GM18861 (cell line): ENCODE measurements at regions not wholly inside any gene's neighbourhood (a gene's known extent, or its start where the extent isn't known, plus 50 kb on each side); places are given as distances from the start of the nearest gene placed in this dataset.
"Not testable (repeated sequence)": the region's sequence is repeated elsewhere in the genome, so short reads cannot be mapped to it uniquely, and the experiment has no call there.

Experiments used
- ATAC-seq: cut with Tn5 transposase; IDR thresholded peaks from one replicate; pipeline ENCODE4 v1.9.1; 2021; ENCODE audit not compliant: unreplicated experiment

DNA sequence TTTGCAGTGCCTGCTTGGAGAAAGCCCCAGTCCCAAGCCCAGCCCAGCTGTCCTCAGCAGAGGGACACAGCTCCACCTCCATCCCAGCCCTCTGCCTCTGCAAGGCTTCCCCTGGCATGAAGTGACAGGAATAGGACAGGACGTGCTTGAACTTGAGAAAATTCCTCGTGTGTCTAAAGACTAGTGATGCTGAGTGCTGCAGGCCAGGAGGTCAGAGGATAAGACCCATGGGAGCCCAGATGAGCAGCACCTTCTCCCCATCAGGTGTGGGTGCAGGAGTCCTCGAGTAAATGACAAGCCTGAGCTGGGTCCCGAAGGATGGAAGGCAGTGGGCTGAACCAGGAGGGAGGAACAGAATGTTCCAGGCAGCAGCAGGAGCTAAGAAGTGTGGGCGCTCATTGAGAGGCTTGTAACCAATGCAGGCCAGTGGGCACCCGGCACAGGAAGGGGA lies 67.8 kb upstream of the UXS1 start:
- no peak for ATAC-seq

DNA sequence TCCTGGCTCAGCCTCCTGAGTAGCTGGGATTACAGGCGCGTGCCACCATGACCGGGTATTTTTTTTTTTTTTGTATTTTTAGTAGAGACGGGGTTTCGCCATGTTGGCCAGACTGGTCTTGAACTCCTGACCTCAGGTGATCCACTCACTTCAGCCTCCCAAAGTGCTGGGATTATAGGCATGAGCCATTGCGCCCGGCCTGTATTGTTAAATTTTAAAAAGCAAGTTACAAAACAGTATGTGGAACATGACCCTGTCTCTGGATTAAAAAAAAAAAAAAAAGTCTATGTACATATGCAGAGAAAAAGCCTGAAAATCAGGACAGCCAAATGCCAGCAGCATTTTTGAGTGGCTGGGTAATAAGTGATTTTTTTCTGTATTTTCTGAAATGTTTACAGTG lies 64.8 kb upstream of the UXS1 start:
- ATAC-seq: not testable (repeated sequence)

DNA sequence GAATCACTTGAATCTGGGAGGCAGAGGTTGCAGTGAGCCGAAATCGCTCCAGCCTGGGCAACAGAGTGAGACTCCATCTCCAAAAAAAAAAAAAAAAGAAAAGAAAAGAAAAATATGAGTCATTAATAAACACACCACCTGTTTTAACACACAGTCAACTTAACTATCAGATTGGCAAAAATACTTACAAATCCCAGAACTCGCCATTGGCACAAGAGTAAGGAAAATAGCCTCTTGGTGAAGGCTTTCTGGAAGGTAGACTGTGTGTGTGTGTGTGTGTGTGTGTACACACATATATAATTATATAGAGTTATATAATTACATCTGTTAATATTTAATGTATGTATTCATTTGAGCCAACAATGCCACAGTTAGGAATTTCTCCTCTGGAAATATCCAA lies 63.7 kb upstream of the UXS1 start:
- no peak for ATAC-seq

DNA sequence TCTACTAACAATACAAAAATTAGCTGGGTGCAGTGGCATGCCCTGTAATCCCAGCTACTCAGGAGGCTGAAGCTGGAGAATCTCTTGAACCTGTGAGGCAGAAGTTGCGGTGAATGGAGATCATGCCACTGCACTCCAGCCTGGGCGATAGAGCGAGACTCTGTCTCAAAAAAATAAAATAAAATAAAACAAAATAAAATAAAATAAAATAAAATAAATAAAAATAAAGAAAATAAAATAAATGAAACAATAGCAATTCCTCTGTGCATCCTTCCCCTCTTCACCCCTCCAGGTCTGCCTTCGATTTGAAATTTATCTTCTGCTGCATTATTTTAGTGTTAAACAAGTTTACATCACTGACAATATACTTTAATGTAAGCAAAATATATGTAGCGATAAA lies 63.0 kb upstream of the UXS1 start:
- no peak for ATAC-seq

DNA sequence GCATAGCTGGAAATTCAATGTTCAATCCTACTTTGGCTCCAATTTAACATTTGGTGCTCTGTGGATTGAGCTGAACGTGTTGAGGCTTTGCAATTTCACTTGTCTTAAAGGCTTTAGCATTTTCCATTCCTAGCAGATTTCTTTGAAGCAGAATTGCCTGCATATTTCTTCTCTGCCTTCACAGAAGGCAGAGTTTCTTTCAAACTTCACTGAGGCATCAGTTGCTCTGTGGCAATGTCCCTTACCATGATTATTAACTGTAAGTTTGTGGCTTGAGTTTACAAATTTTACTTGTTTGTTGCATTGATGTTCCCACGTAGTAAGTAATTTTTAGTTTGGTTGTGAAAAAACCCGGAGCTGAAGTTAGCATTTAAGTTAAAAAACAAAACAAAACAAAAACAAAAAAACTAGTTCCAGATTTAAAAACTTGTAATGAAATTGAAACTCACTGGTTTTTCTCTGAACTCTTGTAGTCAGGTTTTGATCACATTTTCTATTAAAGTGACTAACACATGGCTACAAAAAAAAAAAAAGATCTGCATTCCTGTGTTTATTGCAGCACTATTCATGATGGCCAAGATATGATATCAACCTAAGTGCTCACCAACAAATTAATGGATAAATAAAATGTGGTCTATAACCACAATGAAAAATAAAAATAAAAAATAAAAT lies 55.2 kb upstream of the UXS1 start:
- ATAC-seq: not testable (repeated sequence)

DNA sequence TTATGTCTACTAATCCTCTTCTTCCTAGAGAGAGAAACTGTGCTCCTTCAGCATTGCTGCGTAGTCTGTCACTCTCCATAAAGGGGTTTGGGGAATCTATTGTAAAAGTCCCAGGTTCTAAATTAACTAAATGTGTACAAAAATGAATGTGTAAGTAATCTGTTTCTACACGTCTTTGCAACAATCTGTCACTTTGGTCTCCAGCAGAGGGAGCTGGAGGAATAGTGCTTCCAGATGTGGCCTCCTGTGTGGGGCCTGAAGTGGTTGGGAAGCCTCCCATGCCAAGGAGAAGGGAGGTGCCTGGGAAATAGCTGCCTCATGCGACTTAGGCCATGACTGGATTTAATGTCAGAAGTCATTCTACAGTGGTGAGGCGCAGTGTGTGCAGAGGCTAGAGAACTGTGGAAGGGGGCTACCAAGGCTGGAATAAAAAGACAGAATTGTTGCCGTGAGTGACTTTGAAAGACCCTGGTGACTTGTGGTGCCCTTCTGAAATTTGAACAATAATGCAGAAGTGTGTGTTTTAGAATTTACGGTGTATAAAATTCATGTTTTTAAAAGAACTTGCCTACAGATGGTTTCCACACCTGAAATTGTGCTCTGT lies 54.5 kb upstream of the UXS1 start:
- ATAC-seq: not testable (repeated sequence)
